ENCODE measurements at regions not wholly inside any gene's neighbourhood (a gene's known extent, or its start where the extent isn't known, plus 50 kb on each side); places are given as distances from the start of the nearest gene placed in this dataset.

DNA sequence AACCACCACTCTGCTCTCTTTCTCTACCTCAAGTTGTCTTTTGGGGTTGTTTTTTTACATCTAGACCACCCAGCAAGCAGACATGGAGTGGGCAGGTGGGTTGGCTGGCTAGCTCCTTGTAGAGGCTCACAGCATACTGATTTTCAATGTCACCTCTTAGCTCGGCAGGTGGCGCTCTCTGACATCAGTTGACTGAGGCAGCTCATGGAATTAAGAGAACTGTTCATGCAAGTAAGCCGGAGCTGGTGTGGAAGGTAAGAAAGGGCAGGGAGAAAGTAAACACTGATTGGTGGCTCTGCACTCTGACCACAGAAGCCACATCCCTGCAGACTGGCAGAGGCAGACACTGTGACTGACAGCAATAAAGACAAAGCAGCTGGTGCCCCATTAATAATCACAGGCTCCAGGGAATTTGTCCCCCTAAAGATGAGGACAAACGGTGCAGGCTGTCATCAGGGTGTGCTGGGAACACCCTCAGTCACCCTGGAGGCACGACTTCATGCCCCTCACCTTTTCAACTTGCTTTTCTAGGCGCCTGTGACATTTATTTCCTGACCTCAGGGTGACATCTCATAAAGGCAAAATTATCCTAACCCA, 226.8 kb downstream of the LMX1A start:
- TF ChIP-seq, protein P1, sequence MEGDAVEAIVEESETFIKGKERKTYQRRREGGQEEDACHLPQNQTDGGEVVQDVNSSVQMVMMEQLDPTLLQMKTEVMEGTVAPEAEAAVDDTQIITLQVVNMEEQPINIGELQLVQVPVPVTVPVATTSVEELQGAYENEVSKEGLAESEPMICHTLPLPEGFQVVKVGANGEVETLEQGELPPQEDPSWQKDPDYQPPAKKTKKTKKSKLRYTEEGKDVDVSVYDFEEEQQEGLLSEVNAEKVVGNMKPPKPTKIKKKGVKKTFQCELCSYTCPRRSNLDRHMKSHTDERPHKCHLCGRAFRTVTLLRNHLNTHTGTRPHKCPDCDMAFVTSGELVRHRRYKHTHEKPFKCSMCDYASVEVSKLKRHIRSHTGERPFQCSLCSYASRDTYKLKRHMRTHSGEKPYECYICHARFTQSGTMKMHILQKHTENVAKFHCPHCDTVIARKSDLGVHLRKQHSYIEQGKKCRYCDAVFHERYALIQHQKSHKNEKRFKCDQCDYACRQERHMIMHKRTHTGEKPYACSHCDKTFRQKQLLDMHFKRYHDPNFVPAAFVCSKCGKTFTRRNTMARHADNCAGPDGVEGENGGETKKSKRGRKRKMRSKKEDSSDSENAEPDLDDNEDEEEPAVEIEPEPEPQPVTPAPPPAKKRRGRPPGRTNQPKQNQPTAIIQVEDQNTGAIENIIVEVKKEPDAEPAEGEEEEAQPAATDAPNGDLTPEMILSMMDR (IDR thresholded peaks at IDR 0.05; ENCODE audit: insufficient read depth, low read depth, low read length, missing control alignments): peak; percentile 79
- DNase-seq (ENCODE audit: low read depth): peak; percentile 78
- H3K4me3 ChIP-seq (ENCODE audit: low read length): no peak overlapping the region

DNA sequence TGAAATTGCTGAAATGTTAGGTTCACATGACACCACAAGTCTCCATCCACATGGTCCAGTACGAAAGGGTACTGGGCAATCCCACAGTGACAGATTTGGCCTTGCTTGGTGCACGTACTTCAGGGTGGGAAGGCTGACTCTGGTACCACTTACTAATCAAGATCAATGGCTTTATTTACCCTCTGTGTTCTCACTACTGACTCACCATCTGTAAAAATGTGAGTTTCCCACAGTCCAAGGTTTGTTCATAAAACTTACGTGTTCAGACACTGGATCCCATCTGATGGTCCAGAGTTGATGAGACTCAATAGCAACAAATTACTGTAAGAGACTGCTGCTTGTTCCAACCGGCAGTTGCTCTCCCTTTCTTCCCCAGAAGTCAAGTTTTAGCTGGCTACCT, 231.7 kb downstream of the LMX1A start:
- no peak for DNase-seq (ENCODE audit: low read depth)
- H3K4me3 ChIP-seq (ENCODE audit: low read length): no peak overlapping the region
- TF ChIP-seq, protein P1 (IDR thresholded peaks at IDR 0.05; ENCODE audit: insufficient read depth, low read depth, low read length, missing control alignments): no peak

DNA sequence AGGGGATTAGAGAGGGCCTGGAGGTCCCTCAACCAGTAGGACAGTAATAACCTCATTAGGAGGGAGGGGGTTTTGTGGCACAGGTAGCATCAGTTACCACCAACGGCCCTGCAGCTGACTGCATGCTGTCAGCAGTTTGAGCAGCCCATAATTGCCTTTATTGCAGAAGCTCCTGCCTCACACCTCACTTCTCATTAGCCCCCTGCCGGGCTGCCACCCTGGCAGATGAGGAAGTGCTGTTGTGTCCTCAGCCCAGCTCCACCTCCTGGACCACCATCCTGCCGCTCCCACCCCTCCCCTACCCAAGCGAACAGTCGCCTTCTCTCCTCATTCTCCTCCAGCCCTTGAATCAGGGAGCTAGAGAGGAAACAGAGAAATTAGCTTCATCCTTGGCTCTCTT, 237.4 kb downstream of the LMX1A start:
- DNase-seq (ENCODE audit: low read depth): no peak
- TF ChIP-seq, protein P1 (IDR thresholded peaks at IDR 0.05; ENCODE audit: insufficient read depth, low read depth, low read length, missing control alignments): no peak
- no peak overlapping the region for H3K4me3 ChIP-seq (ENCODE audit: low read length)

DNA sequence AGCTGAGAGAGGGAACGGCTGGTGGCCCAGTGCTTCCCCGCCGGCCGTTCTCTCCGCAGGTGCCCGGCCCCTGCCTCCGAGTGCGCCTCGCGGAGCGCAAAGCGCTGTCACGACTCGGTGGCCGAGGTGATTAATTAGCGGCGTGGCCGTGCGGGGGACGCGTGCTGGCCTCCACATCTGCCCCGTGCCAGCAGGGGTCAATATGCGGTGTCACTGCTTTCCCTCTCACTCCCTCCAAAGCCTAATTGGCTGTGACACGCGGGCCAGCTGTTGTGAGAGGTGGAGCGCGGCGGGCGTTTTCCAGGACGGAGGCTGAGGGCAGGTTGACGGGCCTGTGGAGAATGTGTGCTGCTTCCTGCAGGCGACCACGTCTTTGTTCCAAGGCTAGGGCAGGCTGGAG, 239.0 kb downstream of the LMX1A start:
- TF ChIP-seq, protein P1 (IDR thresholded peaks at IDR 0.05; ENCODE audit: insufficient read depth, low read depth, low read length, missing control alignments): no peak
- no peak overlapping the region for H3K4me3 ChIP-seq (ENCODE audit: low read length)
- no peak for DNase-seq (ENCODE audit: low read depth)

DNA sequence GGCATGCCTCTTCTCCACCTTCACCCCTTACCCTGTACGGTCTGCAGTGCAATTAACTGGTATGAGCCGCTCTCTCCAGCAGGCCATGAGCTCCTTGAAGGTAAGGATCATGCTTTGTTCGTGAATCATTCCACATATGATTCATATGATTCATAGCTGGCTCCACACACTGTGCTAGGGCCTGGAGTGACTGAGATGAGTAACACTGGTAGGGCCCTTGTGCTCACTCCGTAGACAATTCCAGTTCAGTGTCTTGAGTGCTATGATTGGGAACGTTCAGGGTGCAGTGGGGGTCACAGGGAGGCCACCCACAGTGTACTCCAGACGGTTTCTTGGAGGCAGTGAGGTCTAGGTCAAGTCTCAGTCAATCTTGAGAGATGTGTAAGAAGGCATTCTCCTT, 239.8 kb downstream of the LMX1A start:
- no peak overlapping the region for H3K4me3 ChIP-seq (ENCODE audit: low read length)
- TF ChIP-seq, protein P1 (IDR thresholded peaks at IDR 0.05; ENCODE audit: insufficient read depth, low read depth, low read length, missing control alignments): no peak
- DNase-seq (ENCODE audit: low read depth): peak; percentile 96

DNA sequence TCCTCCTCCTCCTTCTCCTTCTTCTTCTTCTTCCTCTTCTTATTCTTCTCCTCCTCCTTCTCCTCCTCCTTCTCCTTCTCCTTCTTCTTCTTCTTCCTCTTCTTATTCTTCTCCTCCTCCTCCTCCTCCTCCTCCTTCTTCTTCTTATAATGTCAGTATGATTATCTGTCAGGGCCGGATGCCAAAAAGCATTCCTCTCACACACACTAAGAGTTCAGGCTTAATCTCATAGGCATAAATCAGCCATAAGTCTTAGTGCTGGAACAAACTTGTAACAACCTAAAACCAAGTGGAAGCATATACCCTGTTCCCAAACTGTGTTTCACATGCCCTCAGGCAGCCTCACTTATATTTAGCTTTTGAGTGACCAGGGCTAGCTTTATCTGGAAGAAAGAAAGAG, 240.3 kb downstream of the LMX1A start:
- no peak for DNase-seq (ENCODE audit: low read depth)
- no peak overlapping the region for H3K4me3 ChIP-seq (ENCODE audit: low read length)
- TF ChIP-seq, protein P1 (IDR thresholded peaks at IDR 0.05; ENCODE audit: insufficient read depth, low read depth, low read length, missing control alignments): no peak

DNA sequence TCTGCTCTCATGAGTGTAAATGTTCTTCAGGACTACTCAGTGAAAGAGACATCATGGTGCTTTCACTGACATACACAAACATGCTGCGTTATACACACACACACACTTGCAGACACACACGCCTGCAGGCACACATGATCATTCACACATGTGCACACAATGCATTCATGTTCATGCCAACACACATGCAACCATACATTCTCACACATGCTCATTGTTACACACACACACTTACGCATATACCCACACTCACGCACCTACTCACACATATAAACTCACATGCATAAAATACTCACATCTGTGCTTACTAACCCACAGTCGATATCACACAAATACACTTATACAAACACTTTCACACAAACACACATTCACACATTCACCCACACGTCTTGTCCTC, 241.6 kb downstream of the LMX1A start:
- DNase-seq (ENCODE audit: low read depth): no peak

More for the DNA sequence above, 241.6 kb downstream of the LMX1A start:
- TF ChIP-seq, protein P1 (IDR thresholded peaks at IDR 0.05; ENCODE audit: insufficient read depth, low read depth, low read length, missing control alignments): no peak
- H3K4me3 ChIP-seq (ENCODE audit: low read length): no peak overlapping the region

All from epithelial cell of esophagus (primary cell).